ENCODE measurements at regions not wholly inside any gene's neighbourhood (a gene's known extent, or its start where the extent isn't known, plus 50 kb on each side); places are given as distances from the start of the nearest gene placed in this dataset.

- TF ChIP-seq CTCF (IDR thresholded peaks at IDR 0.05) (no peak), POLR2A (IDR thresholded peaks at IDR 0.05) (no peak)
These were observed 55.9 kb upstream of the MIS18BP1 start for GRCh38 chr14:45308745-45309397.
